ENCODE measurements at regions not wholly inside any gene's neighbourhood (a gene's known extent, or its start where the extent isn't known, plus 50 kb on each side); places are given as distances from the start of the nearest gene placed in this dataset.

DNA sequence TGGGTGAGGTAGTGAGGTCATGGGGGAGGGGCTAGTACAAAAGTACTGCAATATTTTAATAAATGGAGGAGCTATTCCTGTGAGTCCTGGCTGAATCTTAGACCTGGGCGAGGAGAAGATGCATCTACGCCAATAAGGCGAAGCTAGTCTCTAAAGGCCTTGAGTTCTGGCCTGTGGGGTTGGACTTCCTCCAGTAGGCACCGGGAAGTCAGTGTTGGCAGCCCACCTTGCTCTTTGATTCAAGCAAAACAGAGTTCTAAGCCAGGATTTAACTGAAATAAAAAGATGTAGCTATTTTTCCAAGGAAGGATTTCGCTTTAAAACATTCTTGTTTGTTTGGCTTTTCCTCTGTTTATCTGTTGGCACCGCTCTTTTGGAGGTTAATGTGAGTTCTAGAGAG, 244.6 kb downstream of the KIF4B start:
- TF ChIP-seq, protein P1, sequence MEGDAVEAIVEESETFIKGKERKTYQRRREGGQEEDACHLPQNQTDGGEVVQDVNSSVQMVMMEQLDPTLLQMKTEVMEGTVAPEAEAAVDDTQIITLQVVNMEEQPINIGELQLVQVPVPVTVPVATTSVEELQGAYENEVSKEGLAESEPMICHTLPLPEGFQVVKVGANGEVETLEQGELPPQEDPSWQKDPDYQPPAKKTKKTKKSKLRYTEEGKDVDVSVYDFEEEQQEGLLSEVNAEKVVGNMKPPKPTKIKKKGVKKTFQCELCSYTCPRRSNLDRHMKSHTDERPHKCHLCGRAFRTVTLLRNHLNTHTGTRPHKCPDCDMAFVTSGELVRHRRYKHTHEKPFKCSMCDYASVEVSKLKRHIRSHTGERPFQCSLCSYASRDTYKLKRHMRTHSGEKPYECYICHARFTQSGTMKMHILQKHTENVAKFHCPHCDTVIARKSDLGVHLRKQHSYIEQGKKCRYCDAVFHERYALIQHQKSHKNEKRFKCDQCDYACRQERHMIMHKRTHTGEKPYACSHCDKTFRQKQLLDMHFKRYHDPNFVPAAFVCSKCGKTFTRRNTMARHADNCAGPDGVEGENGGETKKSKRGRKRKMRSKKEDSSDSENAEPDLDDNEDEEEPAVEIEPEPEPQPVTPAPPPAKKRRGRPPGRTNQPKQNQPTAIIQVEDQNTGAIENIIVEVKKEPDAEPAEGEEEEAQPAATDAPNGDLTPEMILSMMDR (IDR thresholded peaks at IDR 0.05): no peak
- TF ChIP-seq POLR2AphosphoS5 (IDR thresholded peaks at IDR 0.05) (no peak), EP300 (IDR thresholded peaks at IDR 0.05) (no peak), POLR2A (IDR thresholded peaks at IDR 0.05) (no peak)
